ENCODE measurements at regions not wholly inside any gene's neighbourhood (a gene's known extent, or its start where the extent isn't known, plus 50 kb on each side); places are given as distances from the start of the nearest gene placed in this dataset.

- FAIRE-seq (no peak), ATAC-seq (no peak), DNase-seq (ENCODE audit: low read depth, low spot score) (no peak)
- 53% methylated on average over 8 of the region's 8 CpGs for WGBS (ENCODE audit: insufficient coverage, insufficient replicate concordance, low lambda C conversion rate, missing lambda C conversion rate)
- Histone ChIP-seq H3K9me3 (replicated peaks; ENCODE audit: control insufficient read depth, insufficient read depth, low read length) (no peaks in the 10 kb centered on the region; the same call in 2 of the 3 replicates), H3K4me3 (no peak overlapping the region), H3K27me3 (replicated peaks in 1 of 2; ENCODE audit: control insufficient read depth in 2 of 2, insufficient read depth in 2 of 2, low read length in 1 of 2) (no peaks in the 10 kb centered on the region; a peak in 1 of 4 replicates), H3K4me2 (ENCODE audit: control insufficient read depth, insufficient read depth) (no peak overlapping the region), H3K4me1 (ENCODE audit: control insufficient read depth, insufficient read depth, low read length) (no peaks in the 10 kb centered on the region), H3K36me3 (ENCODE audit: control insufficient read depth in 2 of 2, insufficient read depth in 2 of 2, low read length in 1 of 2) (no peaks in the 10 kb centered on the region), H3K27ac (ENCODE audit: control insufficient read depth, insufficient read depth) (no peak overlapping the region), H2AFZ (ENCODE audit: control insufficient read depth, low read depth, low read length) (no peak overlapping the region), H3K79me2 (ENCODE audit: control insufficient read depth, insufficient read depth, low read length) (no peaks in the 10 kb centered on the region), H4K20me1 (ENCODE audit: control insufficient read depth, insufficient read depth) (no peaks in the 10 kb centered on the region), H3K9ac (ENCODE audit: control insufficient read depth, insufficient read depth, low read length) (no peak overlapping the region)
- in situ Hi-C loops (cut with MboI) = no loop called here
- ChIA-PET CTCF (interaction anchor here (0.9 kb wide), 1 partner anchor 57 kb away, joined by 5 read pairs; no protein-coding TSS in a partner anchor), SMC1A (ENCODE audit: uncharacterized antibody, unreplicated experiment) (no interaction called here), RAD21 (ENCODE audit: unreplicated experiment) (no interaction called here), POLR2A (no interaction called here)
- intact Hi-C loops (cut with micrococcal nuclease; ENCODE audit: unreplicated experiment) = no loop called here
- TF ChIP-seq SP1 (IDR thresholded peaks at IDR 0.05; ENCODE audit: low read depth, low read length) = no peak
- TF ChIP-seq JUNB (IDR thresholded peaks at IDR 0.05) = no peak
- TF ChIP-seq MTA3 (IDR thresholded peaks at IDR 0.05; ENCODE audit: borderline replicate concordance, low read length) = no peak
- TF ChIP-seq ZBTB4 (CRISPR knock-in tag; IDR thresholded peaks at IDR 0.05) = no peak
- no peak for TF ChIP-seq RUNX3 (IDR thresholded peaks at IDR 0.05; ENCODE audit: low read length)
- TF ChIP-seq NR2C2 (IDR thresholded peaks at IDR 0.05; ENCODE audit: borderline replicate concordance, control insufficient read depth, insufficient read length, low read depth) = no peak
- TF ChIP-seq SREBF2 (IDR thresholded peaks at IDR 0.05; ENCODE audit: low read length) = no peak
- no peak for TF ChIP-seq ZNF384 (IDR thresholded peaks at IDR 0.05; ENCODE audit: borderline replicate concordance, low read depth, low read length)
- TF ChIP-seq RCOR1 (conservative IDR thresholded peaks at IDR 0.05; ENCODE audit: low read depth, low read length) = no peak
- TF ChIP-seq CEBPB (IDR thresholded peaks at IDR 0.05; ENCODE audit: borderline replicate concordance in 1 of 2, low read depth in 2 of 2, low read length in 2 of 2) = no peak
- no peak for TF ChIP-seq FOS (IDR thresholded peaks at IDR 0.05; ENCODE audit: borderline replicate concordance, extremely low read depth, insufficient read length)
- BruUV-seq (replicated peaks) = no TSS peak
Observed at GRCh38 chr2:60296219-60296955, 257.1 kb downstream of the BCL11A start.

All from GM12878 (cell line).